Panc1 (cell line): ENCODE measurements at regions not wholly inside any gene's neighbourhood (a gene's known extent, or its start where the extent isn't known, plus 50 kb on each side); places are given as distances from the start of the nearest gene placed in this dataset.

Source experiments
- ATAC-seq: fragments of 200-7000 bp; cut with Tn5 transposase; 2 replicates; pipeline ENCODE4 v1.9.1; 2020; ENCODE audit warnings: mild to moderate bottlenecking, moderate library complexity
- BruUV-seq: library from RNA; stranded (reverse); fragments of 400-500 nt; replicated peaks from 2 replicates; lab custom pipeline; 2021; lab: Mats Ljungman, UMichigan
- CTCF ChIA-PET: fragments of 300-600 bp; sonication (Branson Sonifier 250); formaldehyde crosslinking; loops from one replicate; lab custom pipeline; 2022; ENCODE audit warnings: antibody characterized with exemption; lab: Charles Lee
- POLR2A ChIA-PET: fragments of 300-600 bp; sonication (Branson Sonifier 250); formaldehyde crosslinking; loops from one replicate; lab custom pipeline; 2022; ENCODE audit warnings: antibody characterized with exemption; lab: Charles Lee
- DNase-seq: peaks from one replicate; pipeline ENCODE4 v3.0.0-alpha.2; 2010; ENCODE audit warnings: low read depth, low spot score
- H3K27ac ChIP-seq: 2 replicates; pipeline ENCODE4 v1.5.1; 2011; ENCODE audit warnings: mild to moderate bottlenecking, low read length, inconsistent platforms
- H3K27me3 ChIP-seq: fragments of 200-500 bp; sonication (Bioruptor generic); 2 replicates; pipeline ENCODE4 v1.6.0; 2014; ENCODE audit warnings: low read length, inconsistent platforms; ENCODE audit not compliant: control insufficient read depth, insufficient read depth
- H3K36me3 ChIP-seq: fragments of 200-500 bp; sonication (Bioruptor generic); 2 replicates; pipeline ENCODE4 v1.5.1; 2014; ENCODE audit warnings: inconsistent platforms, mild to moderate bottlenecking, low read length, moderate library complexity; ENCODE audit not compliant: control insufficient read depth, insufficient read depth
- H3K4me1 ChIP-seq: 2 replicates; pipeline ENCODE4 v1.5.1; 2011; ENCODE audit warnings: inconsistent platforms, mild to moderate bottlenecking, low read length, moderate library complexity; ENCODE audit not compliant: control insufficient read depth, insufficient read depth
- H3K4me3 ChIP-seq, 2 experiments: 2 replicates each; pipeline ENCODE4 v1.5.1; 2011 to 2012; ENCODE audit warnings: low read depth in 2 of 2, low read length in 2 of 2, mild to moderate bottlenecking in 2 of 2, inconsistent platforms in 1 of 2, moderate library complexity in 1 of 2
- H3K9me3 ChIP-seq: fragments of 200-500 bp; sonication (Bioruptor generic); 2 replicates; pipeline ENCODE4 v1.5.1; 2014; ENCODE audit warnings: low read depth, mild to moderate bottlenecking, inconsistent platforms, low read length, moderate library complexity; ENCODE audit not compliant: control insufficient read depth, insufficient read depth
- POLR2AphosphoS5 ChIP-seq: IDR thresholded peaks from 2 replicates; pipeline ENCODE4 v1.6.1; 2012; ENCODE audit warnings: mild to moderate bottlenecking, low read depth, low read length, moderate library complexity
- SIN3A ChIP-seq: IDR thresholded peaks from 2 replicates; pipeline ENCODE4 v1.6.1; 2012; ENCODE audit warnings: low read depth, mild to moderate bottlenecking, low read length, moderate library complexity, borderline replicate concordance; ENCODE audit not compliant: insufficient read depth
- TCF7L2 ChIP-seq: IDR thresholded peaks from 2 replicates; pipeline ENCODE4 v1.6.1; 2011; ENCODE audit warnings: mild to moderate bottlenecking, low read depth, low read length, inconsistent platforms
- in situ Hi-C: cut with HindIII; loops from 2 replicates; pipeline ENCODE4 v1.10.0; 2016; ENCODE audit warnings: low sequenced_read_pairs, low pct_unique_long_range_greater_than_20kb
- intact Hi-C: fragments of 100-400 bp; cut with micrococcal nuclease; formaldehyde crosslinking; loops from one replicate; pipeline ENCODE4 v1.10.0; 2022; ENCODE audit not compliant: unreplicated experiment
- TF ChIP-seq, protein P1 (sequence below), 2 experiments: IDR thresholded peaks; 2 replicates each; pipeline ENCODE4 v1.6.1; 2011 to 2012; ENCODE audit warnings: low read depth in 2 of 2, control low read depth in 1 of 2, low read length in 1 of 2, mild to moderate bottlenecking in 1 of 2, moderate library complexity in 1 of 2; ENCODE audit not compliant: insufficient read depth in 1 of 2
- TF ChIP-seq, protein P2 (sequence below): fragments of 450-650 bp; IDR thresholded peaks from 2 replicates; pipeline ENCODE4 v1.5.1; 2017; ENCODE audit warnings: mild to moderate bottlenecking

- ChIA-PET POLR2A (no interaction called here), CTCF (no interaction called here)
- Histone ChIP-seq H3K27me3 (peaks cover 5% of the 10 kb centered on the region; the same call in 1 of the 2 replicates), H3K9me3 (no peaks in the 10 kb centered on the region), H3K4me1 (no peaks in the 10 kb centered on the region), H3K4me3 (no peak overlapping the region), H3K36me3 (no peaks in the 10 kb centered on the region), H3K27ac (no peak overlapping the region)
- in situ Hi-C loops (no loop called here), intact Hi-C loops (no loop called here)
- TF ChIP-seq SIN3A (no peak), POLR2AphosphoS5 (no peak), TCF7L2 (no peak)
- TF ChIP-seq, protein P1, sequence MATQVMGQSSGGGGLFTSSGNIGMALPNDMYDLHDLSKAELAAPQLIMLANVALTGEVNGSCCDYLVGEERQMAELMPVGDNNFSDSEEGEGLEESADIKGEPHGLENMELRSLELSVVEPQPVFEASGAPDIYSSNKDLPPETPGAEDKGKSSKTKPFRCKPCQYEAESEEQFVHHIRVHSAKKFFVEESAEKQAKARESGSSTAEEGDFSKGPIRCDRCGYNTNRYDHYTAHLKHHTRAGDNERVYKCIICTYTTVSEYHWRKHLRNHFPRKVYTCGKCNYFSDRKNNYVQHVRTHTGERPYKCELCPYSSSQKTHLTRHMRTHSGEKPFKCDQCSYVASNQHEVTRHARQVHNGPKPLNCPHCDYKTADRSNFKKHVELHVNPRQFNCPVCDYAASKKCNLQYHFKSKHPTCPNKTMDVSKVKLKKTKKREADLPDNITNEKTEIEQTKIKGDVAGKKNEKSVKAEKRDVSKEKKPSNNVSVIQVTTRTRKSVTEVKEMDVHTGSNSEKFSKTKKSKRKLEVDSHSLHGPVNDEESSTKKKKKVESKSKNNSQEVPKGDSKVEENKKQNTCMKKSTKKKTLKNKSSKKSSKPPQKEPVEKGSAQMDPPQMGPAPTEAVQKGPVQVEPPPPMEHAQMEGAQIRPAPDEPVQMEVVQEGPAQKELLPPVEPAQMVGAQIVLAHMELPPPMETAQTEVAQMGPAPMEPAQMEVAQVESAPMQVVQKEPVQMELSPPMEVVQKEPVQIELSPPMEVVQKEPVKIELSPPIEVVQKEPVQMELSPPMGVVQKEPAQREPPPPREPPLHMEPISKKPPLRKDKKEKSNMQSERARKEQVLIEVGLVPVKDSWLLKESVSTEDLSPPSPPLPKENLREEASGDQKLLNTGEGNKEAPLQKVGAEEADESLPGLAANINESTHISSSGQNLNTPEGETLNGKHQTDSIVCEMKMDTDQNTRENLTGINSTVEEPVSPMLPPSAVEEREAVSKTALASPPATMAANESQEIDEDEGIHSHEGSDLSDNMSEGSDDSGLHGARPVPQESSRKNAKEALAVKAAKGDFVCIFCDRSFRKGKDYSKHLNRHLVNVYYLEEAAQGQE (IDR thresholded peaks at IDR 0.05; ENCODE audit: insufficient read depth in 1 of 2, low read depth in 2 of 2, low read length in 1 of 2), result no peak
- TF ChIP-seq, protein P2, sequence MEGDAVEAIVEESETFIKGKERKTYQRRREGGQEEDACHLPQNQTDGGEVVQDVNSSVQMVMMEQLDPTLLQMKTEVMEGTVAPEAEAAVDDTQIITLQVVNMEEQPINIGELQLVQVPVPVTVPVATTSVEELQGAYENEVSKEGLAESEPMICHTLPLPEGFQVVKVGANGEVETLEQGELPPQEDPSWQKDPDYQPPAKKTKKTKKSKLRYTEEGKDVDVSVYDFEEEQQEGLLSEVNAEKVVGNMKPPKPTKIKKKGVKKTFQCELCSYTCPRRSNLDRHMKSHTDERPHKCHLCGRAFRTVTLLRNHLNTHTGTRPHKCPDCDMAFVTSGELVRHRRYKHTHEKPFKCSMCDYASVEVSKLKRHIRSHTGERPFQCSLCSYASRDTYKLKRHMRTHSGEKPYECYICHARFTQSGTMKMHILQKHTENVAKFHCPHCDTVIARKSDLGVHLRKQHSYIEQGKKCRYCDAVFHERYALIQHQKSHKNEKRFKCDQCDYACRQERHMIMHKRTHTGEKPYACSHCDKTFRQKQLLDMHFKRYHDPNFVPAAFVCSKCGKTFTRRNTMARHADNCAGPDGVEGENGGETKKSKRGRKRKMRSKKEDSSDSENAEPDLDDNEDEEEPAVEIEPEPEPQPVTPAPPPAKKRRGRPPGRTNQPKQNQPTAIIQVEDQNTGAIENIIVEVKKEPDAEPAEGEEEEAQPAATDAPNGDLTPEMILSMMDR, result no peak
- BruUV-seq, result no TSS peak
- DNase-seq, result no peak
- ATAC-seq, result no peak
Observed at GRCh38 chr17:77749321-77749751, 209.2 kb upstream of the TNRC6C start.

GRCh38 chr17:77749989-77750388 is 208.5 kb upstream of the TNRC6C start:
- intact Hi-C loops, result no loop called here
- no TSS peak for BruUV-seq
- in situ Hi-C loops, result no loop called here

More at GRCh38 chr17:77749989-77750388, 208.5 kb upstream of the TNRC6C start:
- no peak for DNase-seq
- Histone ChIP-seq H3K4me3 (no peak overlapping the region), H3K27ac (no peak overlapping the region), H3K27me3 (peaks cover 5% of the 10 kb centered on the region; the same call in 1 of the 2 replicates), H3K4me1 (no peaks in the 10 kb centered on the region), H3K9me3 (no peaks in the 10 kb centered on the region), H3K36me3 (no peaks in the 10 kb centered on the region)
- ATAC-seq, result no peak
- POLR2A ChIA-PET, result no interaction called here
- CTCF ChIA-PET, result no interaction called here
- no peak for TF ChIP-seq SIN3A
- TF ChIP-seq, protein P2, result no peak
- TF ChIP-seq TCF7L2, result no peak
- TF ChIP-seq, protein P1 (IDR thresholded peaks at IDR 0.05; ENCODE audit: insufficient read depth in 1 of 2, low read depth in 2 of 2, low read length in 1 of 2), result no peak
- no peak for TF ChIP-seq POLR2AphosphoS5
